ENCODE measurements at regions not wholly inside any gene's neighbourhood (a gene's known extent, or its start where the extent isn't known, plus 50 kb on each side); places are given as distances from the start of the nearest gene placed in this dataset.

- no peaks in the 10 kb centered on the region for H3K27me3 ChIP-seq
- ATAC-seq: no peak
- no peaks in the 10 kb centered on the region for H3K9me3 ChIP-seq
- peaks cover 0 to 11% (median 3%) of the 10 kb centered on the region in 4 donors for H3K4me1 ChIP-seq
- 0% methylated on average over 1 of the region's 4 CpGs for WGBS (ENCODE audit: insufficient coverage, low coverage, low lambda C conversion rate, missing lambda C conversion rate)
- peak in 1 of 3 donors; percentile 30 for DNase-seq
- no peak overlapping the region for H3K27ac ChIP-seq
- intact Hi-C loops (cut with DNase I): no loop called here
- no peak overlapping the region for H3K4me3 ChIP-seq
- TF ChIP-seq POLR2A (IDR thresholded peaks at IDR 0.05): no peak
- H3K36me3 ChIP-seq: no peaks in the 10 kb centered on the region
Measured at GRCh38 chr10:78903341-78903940, 165.3 kb upstream of the ZMIZ1 start.

GRCh38 chr10:78904196-78904595 lies 164.6 kb upstream of the ZMIZ1 start:
- Histone ChIP-seq H3K27ac (no peak overlapping the region), H3K36me3 (no peaks in the 10 kb centered on the region), H3K4me3 (no peak overlapping the region), H3K4me1 (peaks cover 0 to 8% (median 3%) of the 10 kb centered on the region in 4 donors), H3K9me3 (no peaks in the 10 kb centered on the region), H3K27me3 (no peaks in the 10 kb centered on the region)
- ATAC-seq (no peak), DNase-seq (peak in 1 of 3 donors; percentile 21)
- no peak for TF ChIP-seq POLR2A (IDR thresholded peaks at IDR 0.05)
- no peak for TF ChIP-seq CTCF (IDR thresholded peaks at IDR 0.05)
- intact Hi-C loops (cut with DNase I): no loop called here
- 92% methylated on average over 2 of the region's 5 CpGs for WGBS (ENCODE audit: insufficient coverage, low coverage, low lambda C conversion rate, missing lambda C conversion rate)

GRCh38 chr10:78905015-78905956 lies 163.5 kb upstream of the ZMIZ1 start:
- 66% methylated on average over 9 of the region's 12 CpGs for WGBS (ENCODE audit: insufficient coverage, low coverage, low lambda C conversion rate, missing lambda C conversion rate)
- no peaks in the 10 kb centered on the region for H3K4me1 ChIP-seq
- no peaks in the 10 kb centered on the region for H3K27me3 ChIP-seq
- intact Hi-C loops (cut with DNase I): no loop called here
- DNase-seq: peak in 1 of 3 donors; percentile 8
- no peaks in the 10 kb centered on the region for H3K9me3 ChIP-seq
- ATAC-seq: peak; percentile 66 to 80 (median 74)
- no peak overlapping the region for H3K4me3 ChIP-seq
- TF ChIP-seq CTCF (IDR thresholded peaks at IDR 0.05) (no peak), POLR2A (IDR thresholded peaks at IDR 0.05) (no peak)
- no peak overlapping the region for H3K27ac ChIP-seq
- H3K36me3 ChIP-seq: no peaks in the 10 kb centered on the region

GRCh38 chr10:78905957-78906308 lies 162.8 kb upstream of the ZMIZ1 start:
- DNase-seq: peak in 1 of 3 donors; percentile 45

More at GRCh38 chr10:78905957-78906308, 162.8 kb upstream of the ZMIZ1 start:
- TF ChIP-seq POLR2A (IDR thresholded peaks at IDR 0.05): no peak
- TF ChIP-seq CTCF (IDR thresholded peaks at IDR 0.05): no peak
- no CpG with 5 or more reads among the region's 11 CpGs for WGBS (ENCODE audit: insufficient coverage, low coverage, low lambda C conversion rate, missing lambda C conversion rate)
- no peaks in the 10 kb centered on the region for H3K27me3 ChIP-seq
- no peaks in the 10 kb centered on the region for H3K9me3 ChIP-seq
- H3K27ac ChIP-seq: no peak overlapping the region
- H3K4me3 ChIP-seq: no peak overlapping the region
- intact Hi-C loops (cut with DNase I): no loop called here
- no peak for ATAC-seq
- H3K4me1 ChIP-seq: no peaks in the 10 kb centered on the region
- no peaks in the 10 kb centered on the region for H3K36me3 ChIP-seq

All from right lobe of liver (tissue), 6 donors.